Spleen (tissue), 11 donors: ENCODE measurements at regions not wholly inside any gene's neighbourhood (a gene's known extent, or its start where the extent isn't known, plus 50 kb on each side); places are given as distances from the start of the nearest gene placed in this dataset.

Experiments used
- DNase-seq: peaks from one replicate; pipeline ENCODE4 v3.0.0-alpha.2; 2020
- H3K27ac ChIP-seq, 8 donors: fragments of 200-600 bp; sonication (generic) in 7 of 8; 1 replicate in 4 of 8; 2 replicates in 4 of 8; pipeline versions ENCODE4 v1.5.0 to v1.8.0; 2016 to 2021; ENCODE audit warnings: inconsistent platforms in 4 of 8, mild to moderate bottlenecking in 4 of 8, moderate library complexity in 1 of 8
- H3K27me3 ChIP-seq, 7 donors: fragments of 200-600 bp; sonication (generic) in 6 of 7; replicated peaks in 1 of 7; 1 replicate in 4 of 7; 2 replicates in 3 of 7; pipeline versions ENCODE4 v1.5.0 to v1.8.0; 2016 to 2021; ENCODE audit warnings: inconsistent platforms in 3 of 7, mild to moderate bottlenecking in 1 of 7
- H3K36me3 ChIP-seq, 6 donors: fragments of 200-600 bp; sonication (generic) in 5 of 6; 1 replicate in 4 of 6; 2 replicates in 2 of 6; pipeline versions ENCODE4 v1.5.0 to v1.8.0; 2016 to 2021; ENCODE audit warnings: inconsistent platforms in 2 of 6
- H3K4me1 ChIP-seq, 6 donors: fragments of 200-600 bp; sonication (generic) in 5 of 6; 1 replicate in 3 of 6; 2 replicates in 3 of 6; pipeline versions ENCODE4 v1.5.0 to v1.8.0; 2016 to 2021; ENCODE audit warnings: inconsistent platforms in 3 of 6
- H3K4me3 ChIP-seq, 8 donors: fragments of 200-600 bp; sonication (generic) in 7 of 8; 1 replicate in 4 of 8; 2 replicates in 4 of 8; pipeline versions ENCODE4 v1.5.0 to v1.8.0; 2016 to 2021; ENCODE audit warnings: inconsistent platforms in 4 of 8, mild to moderate bottlenecking in 4 of 8, moderate library complexity in 2 of 8
- H3K9me3 ChIP-seq, 8 donors: fragments of 200-600 bp; sonication (generic) in 7 of 8; 1 replicate in 4 of 8; 2 replicates in 4 of 8; pipeline versions ENCODE4 v1.5.0 to v1.8.0; 2016 to 2021; ENCODE audit warnings: inconsistent platforms in 4 of 8
- CTCF ChIP-seq, 11 experiments: fragments of 200-600 bp in 7 of 11; fragments of 450-650 bp in 4 of 11; sonication (generic) in 4 of 11; IDR thresholded peaks in 8 of 11; conservative IDR thresholded peaks in 3 of 11; 1 replicate in 7 of 11; 2 replicates in 4 of 11; pipeline versions ENCODE4 v1.4.0 to v1.8.0; 2016 to 2021; ENCODE audit warnings: antibody characterized with exemption in 11 of 11, inconsistent platforms in 4 of 11, mild to moderate bottlenecking in 1 of 11
- POLR2A ChIP-seq, 3 donors: fragments of 450-650 bp; IDR thresholded peaks; one replicate each; pipeline ENCODE4 v1.5.1; 2017; ENCODE audit warnings: antibody characterized with exemption in 3 of 3, mild to moderate bottlenecking in 1 of 3
- POLR2AphosphoS5 ChIP-seq, 3 donors: sonication (generic); formaldehyde crosslinking; IDR thresholded peaks; one replicate each; pipeline ENCODE4 v1.5.1; 2017; ENCODE audit warnings: antibody characterized with exemption in 3 of 3
- WGBS, 5 donors: extraction: QIAGEN DNeasy Blood & Tissue Kit in 3 of 5; methylation state at CpG; one replicate each; pipeline versions ENCODE4 v1.1.5 to v1.1.7; 2013 to 2018; 5-methylcytosine and 5-hydroxymethylcytosine counted together
- intact Hi-C: fragments of 100-400 bp; cut with DNase I; formaldehyde crosslinking; loops from one replicate; pipeline ENCODE4 v1.15.0; 2023; ENCODE audit warnings: low total_unique reads
- donor health status: healthy with polysubstance abuse.
- donor health status: DM: no; HTN: no; CAD: no; lungs with moderate emphysema.
- donor health status: DM: no; HTN: no; CAD: no.
- donor health status: Bipolar disorder and iron deficiency.
- donor health status: healthy.
- donor health status: DM: no; HTN: no; CAD: no.
- donor health status: DM: yes; HTN: yes; CAD: no.

- TF ChIP-seq POLR2A (IDR thresholded peaks at IDR 0.05) (no peak), CTCF (IDR thresholded peaks at IDR 0.05 in 8 of 11, conservative IDR thresholded peaks at IDR 0.05 in 3 of 11) (no peak), POLR2AphosphoS5 (IDR thresholded peaks at IDR 0.05) (no peak)
- H3K4me1 ChIP-seq, result peaks cover 0 to 9% (median 0%) of the 10 kb centered on the region in 6 donors
- H3K27ac ChIP-seq, result no peak overlapping the region
- H3K27me3 ChIP-seq, result no peaks in the 10 kb centered on the region
- intact Hi-C loops, result no loop called here
- no peak overlapping the region for H3K4me3 ChIP-seq
- H3K9me3 ChIP-seq, result no peaks in the 10 kb centered on the region
- DNase-seq, result no peak
- WGBS, 5 donors, result 7 to 21% (median 20%) methylated on average over 1 of the region's 1 CpG
- H3K36me3 ChIP-seq, result no peaks in the 10 kb centered on the region
Observed at GRCh38 chr12:62075870-62076269, 184.3 kb upstream of the USP15 start.

- intact Hi-C loops, result no loop called here
- no peaks in the 10 kb centered on the region for H3K9me3 ChIP-seq
- H3K36me3 ChIP-seq, result no peaks in the 10 kb centered on the region
- 51 to 71% (median 64%) methylated on average over 6 of the region's 6 CpGs for WGBS, 5 donors
- H3K27me3 ChIP-seq, result no peaks in the 10 kb centered on the region
- no peak for TF ChIP-seq POLR2A (IDR thresholded peaks at IDR 0.05)
- TF ChIP-seq CTCF (IDR thresholded peaks at IDR 0.05 in 8 of 11, conservative IDR thresholded peaks at IDR 0.05 in 3 of 11), result no peak
- no peak for TF ChIP-seq POLR2AphosphoS5 (IDR thresholded peaks at IDR 0.05)
- H3K4me1 ChIP-seq, result peaks cover 0 to 9% (median 0%) of the 10 kb centered on the region in 6 donors
- no peak for DNase-seq
- no peak overlapping the region for H3K4me3 ChIP-seq
- no peak overlapping the region for H3K27ac ChIP-seq
Observed at GRCh38 chr12:62078020-62078419, 182.2 kb upstream of the USP15 start.

GRCh38 chr12:62082448-62082847 lies 177.8 kb upstream of the USP15 start:
- H3K27ac ChIP-seq, result no peak overlapping the region
- peaks cover 0 to 13% (median 0%) of the 10 kb centered on the region in 8 donors for H3K9me3 ChIP-seq
- DNase-seq, result no peak
- no peaks in the 10 kb centered on the region for H3K36me3 ChIP-seq
- H3K27me3 ChIP-seq, result no peaks in the 10 kb centered on the region
- no peak overlapping the region for H3K4me3 ChIP-seq
- 88 to 100% (median 97%) methylated on average over 1 of the region's 1 CpG for WGBS, 5 donors
- H3K4me1 ChIP-seq, result no peaks in the 10 kb centered on the region
- intact Hi-C loops, result no loop called here
- no peak for TF ChIP-seq POLR2AphosphoS5 (IDR thresholded peaks at IDR 0.05)
- no peak for TF ChIP-seq CTCF (IDR thresholded peaks at IDR 0.05 in 8 of 11, conservative IDR thresholded peaks at IDR 0.05 in 3 of 11)
- no peak for TF ChIP-seq POLR2A (IDR thresholded peaks at IDR 0.05)

GRCh38 chr12:62098132-62098531 lies 162.1 kb upstream of the USP15 start:
- Histone ChIP-seq H3K4me3 (no peak overlapping the region), H3K36me3 (no peaks in the 10 kb centered on the region), H3K4me1 (no peaks in the 10 kb centered on the region), H3K9me3 (no peaks in the 10 kb centered on the region), H3K27ac (no peak overlapping the region), H3K27me3 (no peaks in the 10 kb centered on the region)
- intact Hi-C loops, result no loop called here
- no peak for TF ChIP-seq CTCF (IDR thresholded peaks at IDR 0.05 in 8 of 11, conservative IDR thresholded peaks at IDR 0.05 in 3 of 11)
- TF ChIP-seq POLR2AphosphoS5 (IDR thresholded peaks at IDR 0.05), result no peak
- no peak for TF ChIP-seq POLR2A (IDR thresholded peaks at IDR 0.05)
- no peak for DNase-seq
- 70 to 87% (median 83%) methylated on average over 3 of the region's 3 CpGs for WGBS, 5 donors
